Loucy (cell line): ENCODE measurements at regions not wholly inside any gene's neighbourhood (a gene's known extent, or its start where the extent isn't known, plus 50 kb on each side); places are given as distances from the start of the nearest gene placed in this dataset.

Experiments used
- CTCF ChIP-seq: fragments of 200-600 bp; sonication (generic); conservative IDR thresholded peaks from 2 replicates; pipeline ENCODE4 v1.5.1; 2014; ENCODE audit warnings: mild to moderate bottlenecking, antibody characterized with exemption, low read length
- EZH2phosphoT487 ChIP-seq: fragments of 200-600 bp; IDR thresholded peaks from 2 replicates; pipeline ENCODE4 v1.6.1; 2018; ENCODE audit warnings: antibody characterized with exemption, mild to moderate bottlenecking, moderate library complexity, borderline replicate concordance

- TF ChIP-seq CTCF, result no peak
- no peak for TF ChIP-seq EZH2phosphoT487
Measured at GRCh38 chr3:159149633-159150032, 347.8 kb downstream of the MFSD1 start.
